ENCODE measurements at regions not wholly inside any gene's neighbourhood (a gene's known extent, or its start where the extent isn't known, plus 50 kb on each side); places are given as distances from the start of the nearest gene placed in this dataset.
"Not testable (repeated sequence)": the region's sequence is repeated elsewhere in the genome, so short reads cannot be mapped to it uniquely, and the experiment has no call there.

GRCh38 chrX:9390121-9390520 is 74.7 kb upstream of the TBL1X start:
- no peak for DNase-seq

- no peak for DNase-seq
Observed at GRCh38 chrX:9390693-9391368, 74.0 kb upstream of the TBL1X start.

GRCh38 chrX:9392445-9392844 is 72.4 kb upstream of the TBL1X start:
- no peak for DNase-seq

- no peak for DNase-seq
Observed at GRCh38 chrX:9393571-9393970, 71.3 kb upstream of the TBL1X start.

GRCh38 chrX:9394212-9394611 is 70.6 kb upstream of the TBL1X start:
- no peak for DNase-seq

GRCh38 chrX:9396930-9397329 is 67.9 kb upstream of the TBL1X start:
- DNase-seq: no peak

GRCh38 chrX:9401051-9401450 is 63.8 kb upstream of the TBL1X start:
- DNase-seq: no peak

- DNase-seq: no peak
Observed at GRCh38 chrX:9403374-9403773, 61.5 kb upstream of the TBL1X start.

GRCh38 chrX:9405635-9406034 is 59.2 kb upstream of the TBL1X start:
- not testable (repeated sequence) for DNase-seq

GRCh38 chrX:9410889-9411288 is 54.0 kb upstream of the TBL1X start:
- DNase-seq: not testable (repeated sequence)

- not testable (repeated sequence) for DNase-seq
Observed at GRCh38 chrX:9411682-9412081, 53.2 kb upstream of the TBL1X start.

- no peak for DNase-seq
Observed at GRCh38 chrX:9414416-9414815, 50.4 kb upstream of the TBL1X start.

All from 8988T (cell line).